Large intestine (tissue), 3 donors: ENCODE measurements at regions not wholly inside any gene's neighbourhood (a gene's known extent, or its start where the extent isn't known, plus 50 kb on each side); places are given as distances from the start of the nearest gene placed in this dataset.
"Not testable (repeated sequence)": the region's sequence is repeated elsewhere in the genome, so short reads cannot be mapped to it uniquely, and the experiment has no call there.

Experiments used
- DNase-seq, 2 donors: peaks; one replicate each; pipeline versions ENCODE4 v3.0.0 to v3.0.0-alpha.2; 2013
- H3K27ac ChIP-seq: one replicate; pipeline ENCODE4 v1.5.1; 2013; ENCODE audit warnings: low read length
- H3K27me3 ChIP-seq: 2 replicates; pipeline ENCODE4 v1.6.1; 2013; ENCODE audit warnings: low read length; ENCODE audit not compliant: control insufficient read depth, insufficient read depth
- H3K36me3 ChIP-seq: 2 replicates; pipeline ENCODE4 v1.6.1; 2013; ENCODE audit warnings: low read length; ENCODE audit not compliant: control insufficient read depth, insufficient read depth
- H3K4me1 ChIP-seq: one replicate; pipeline ENCODE4 v1.6.1; 2013; ENCODE audit warnings: low read length; ENCODE audit not compliant: control insufficient read depth, insufficient read depth
- H3K4me3 ChIP-seq: one replicate; pipeline ENCODE4 v1.5.1; 2013; ENCODE audit warnings: low read length
- H3K9me3 ChIP-seq: one replicate; pipeline ENCODE4 v1.6.1; 2013; ENCODE audit warnings: mild to moderate bottlenecking, low read depth, low read length, moderate library complexity; ENCODE audit not compliant: control insufficient read depth
- WGBS: methylation state at CpG from one replicate; pipeline ENCODE4 v1.1.5; 2013; ENCODE audit warnings: low lambda C conversion rate; ENCODE audit not compliant: insufficient coverage; 5-methylcytosine and 5-hydroxymethylcytosine counted together

GRCh38 chr5:99765011-99765410, 770.2 kb upstream of the FAM174A start:
- Histone ChIP-seq H3K4me3 (no peak overlapping the region), H3K27me3 (no peaks in the 10 kb centered on the region), H3K36me3 (no peaks in the 10 kb centered on the region), H3K4me1 (no peaks in the 10 kb centered on the region), H3K27ac (no peak overlapping the region), H3K9me3 (no peaks in the 10 kb centered on the region)
- DNase-seq = no peak
- WGBS = 100% methylated on average over 1 of the region's 3 CpGs

GRCh38 chr5:99763021-99763774, 772.0 kb upstream of the FAM174A start:
- no peaks in the 10 kb centered on the region for H3K4me1 ChIP-seq
- no CpG with 5 or more reads among the region's 11 CpGs for WGBS
- H3K9me3 ChIP-seq = no peaks in the 10 kb centered on the region
- no peak overlapping the region for H3K27ac ChIP-seq
- DNase-seq = no peak
- no peaks in the 10 kb centered on the region for H3K36me3 ChIP-seq
- H3K4me3 ChIP-seq = no peak overlapping the region
- no peaks in the 10 kb centered on the region for H3K27me3 ChIP-seq

- Histone ChIP-seq H3K4me1 (no peaks in the 10 kb centered on the region), H3K27me3 (no peaks in the 10 kb centered on the region), H3K27ac (no peak overlapping the region), H3K9me3 (no peaks in the 10 kb centered on the region), H3K36me3 (no peaks in the 10 kb centered on the region), H3K4me3 (no peak overlapping the region)
- no peak for DNase-seq
- 98% methylated on average over 4 of the region's 4 CpGs for WGBS
Observed at GRCh38 chr5:99747342-99747741, 787.8 kb upstream of the FAM174A start.

GRCh38 chr5:99733146-99733545, 802.0 kb upstream of the FAM174A start:
- WGBS = no CpG with 5 or more reads among the region's 1 CpG
- not testable (repeated sequence) for H3K36me3 ChIP-seq, H3K4me3 ChIP-seq, H3K9me3 ChIP-seq, H3K27ac ChIP-seq, H3K27me3 ChIP-seq, DNase-seq, H3K4me1 ChIP-seq

GRCh38 chr5:99730653-99731052, 801.8 kb upstream of the CHD1 start:
- no CpG with 5 or more reads among the region's 4 CpGs for WGBS
- H3K4me1 ChIP-seq, DNase-seq, H3K4me3 ChIP-seq, H3K9me3 ChIP-seq, H3K36me3 ChIP-seq, H3K27ac ChIP-seq, H3K27me3 ChIP-seq: not testable (repeated sequence)

GRCh38 chr5:99724732-99725290, 796.0 kb upstream of the CHD1 start:
- Histone ChIP-seq H3K27ac (no peak overlapping the region), H3K36me3 (no peaks in the 10 kb centered on the region), H3K9me3 (no peaks in the 10 kb centered on the region), H3K4me3 (no peak overlapping the region), H3K4me1 (no peaks in the 10 kb centered on the region), H3K27me3 (no peaks in the 10 kb centered on the region)
- 60% methylated on average over 1 of the region's 2 CpGs for WGBS
- no peak for DNase-seq

- DNase-seq = no peak
- no peaks in the 10 kb centered on the region for H3K27me3 ChIP-seq
- no peak overlapping the region for H3K27ac ChIP-seq
Observed at GRCh38 chr5:99721506-99721905, 792.7 kb upstream of the CHD1 start.

GRCh38 chr5:99715921-99716320, 787.1 kb upstream of the CHD1 start:
- 86% methylated on average over 1 of the region's 3 CpGs for WGBS
- H3K4me3 ChIP-seq = no peak overlapping the region
- no peak for DNase-seq

More at GRCh38 chr5:99721506-99721905, 792.7 kb upstream of the CHD1 start:
- Histone ChIP-seq H3K9me3 (no peaks in the 10 kb centered on the region), H3K4me3 (no peak overlapping the region), H3K36me3 (no peaks in the 10 kb centered on the region), H3K4me1 (no peaks in the 10 kb centered on the region)

GRCh38 chr5:99706160-99706559, 777.4 kb upstream of the CHD1 start:
- H3K9me3 ChIP-seq = no peaks in the 10 kb centered on the region
- no peaks in the 10 kb centered on the region for H3K36me3 ChIP-seq
- no peak overlapping the region for H3K4me3 ChIP-seq
- DNase-seq = no peak
- H3K27me3 ChIP-seq = no peaks in the 10 kb centered on the region
- no CpG with 5 or more reads among the region's 8 CpGs for WGBS
- no peak overlapping the region for H3K27ac ChIP-seq
- H3K4me1 ChIP-seq = no peaks in the 10 kb centered on the region

More at GRCh38 chr5:99715921-99716320, 787.1 kb upstream of the CHD1 start:
- no peak overlapping the region for H3K27ac ChIP-seq
- no peaks in the 10 kb centered on the region for H3K4me1 ChIP-seq
- no peaks in the 10 kb centered on the region for H3K36me3 ChIP-seq
- H3K9me3 ChIP-seq = no peaks in the 10 kb centered on the region
- H3K27me3 ChIP-seq = no peaks in the 10 kb centered on the region

- Histone ChIP-seq H3K9me3 (no peaks in the 10 kb centered on the region), H3K4me3 (no peak overlapping the region), H3K36me3 (no peaks in the 10 kb centered on the region), H3K27me3 (no peaks in the 10 kb centered on the region), H3K27ac (no peak overlapping the region), H3K4me1 (no peaks in the 10 kb centered on the region)
- WGBS = 96% methylated on average over 3 of the region's 5 CpGs
- no peak for DNase-seq
Observed at GRCh38 chr5:99702565-99702964, 773.8 kb upstream of the CHD1 start.

GRCh38 chr5:99694884-99695283, 766.1 kb upstream of the CHD1 start:
- Histone ChIP-seq H3K27me3 (no peaks in the 10 kb centered on the region), H3K4me3 (no peak overlapping the region), H3K4me1 (no peaks in the 10 kb centered on the region), H3K9me3 (no peaks in the 10 kb centered on the region), H3K36me3 (no peaks in the 10 kb centered on the region), H3K27ac (no peak overlapping the region)
- no peak for DNase-seq
- 33% methylated on average over 1 of the region's 10 CpGs for WGBS
